Lower leg skin (tissue), 4 donors: ENCODE measurements at regions not wholly inside any gene's neighbourhood (a gene's known extent, or its start where the extent isn't known, plus 50 kb on each side); places are given as distances from the start of the nearest gene placed in this dataset.

ENCODE experiments used
- DNase-seq, 2 donors: peaks; one replicate each; pipeline ENCODE4 v3.0.0-alpha.2; 2019; ENCODE audit warnings: low spot score in 2 of 2
- H3K4me3 ChIP-seq: fragments of 200-600 bp; sonication (generic); 2 replicates; pipeline ENCODE4 v1.5.1; 2017; ENCODE audit warnings: mild to moderate bottlenecking, low read depth; ENCODE audit not compliant: poor library complexity, severe bottlenecking
- CTCF ChIP-seq, 3 donors: fragments of 450-650 bp; IDR thresholded peaks; one replicate each; pipeline ENCODE4 v1.5.1; 2016; ENCODE audit warnings: antibody characterized with exemption in 3 of 3, mild to moderate bottlenecking in 3 of 3, moderate library complexity in 2 of 3
- POLR2A ChIP-seq, 2 donors: fragments of 450-650 bp; IDR thresholded peaks; one replicate each; pipeline ENCODE4 v1.6.1; 2016 to 2017; ENCODE audit warnings: antibody characterized with exemption in 2 of 2, mild to moderate bottlenecking in 1 of 2, moderate library complexity in 1 of 2
- WGBS, 2 donors: methylation state at CpG; one replicate each; pipeline ENCODE4 v1.1.5; 2018; 5-methylcytosine and 5-hydroxymethylcytosine counted together
- intact Hi-C: fragments of 100-400 bp; cut with DNase I; formaldehyde crosslinking; loops from one replicate; pipeline ENCODE4 v1.15.0; 2023; ENCODE audit warnings: low total_unique reads

GRCh38 chr3:31290046-31290445 lies 242.7 kb upstream of the STT3B start:
- 81 to 86% methylated on average over 5 of the region's 5 CpGs for WGBS, 2 donors

GRCh38 chr3:31291818-31292217 lies 240.9 kb upstream of the STT3B start:
- TF ChIP-seq CTCF (IDR thresholded peaks at IDR 0.05) = no peak
- no peak for TF ChIP-seq POLR2A (IDR thresholded peaks at IDR 0.05)
- DNase-seq = no peak
- no peak overlapping the region for H3K4me3 ChIP-seq
- WGBS, 2 donors = 79 to 85% methylated on average over 3 of the region's 3 CpGs
- intact Hi-C loops = no loop called here

More at GRCh38 chr3:31290046-31290445, 242.7 kb upstream of the STT3B start:
- intact Hi-C loops = no loop called here
- no peak for DNase-seq
- TF ChIP-seq CTCF (IDR thresholded peaks at IDR 0.05) = no peak
- TF ChIP-seq POLR2A (IDR thresholded peaks at IDR 0.05) = no peak
- H3K4me3 ChIP-seq = no peak overlapping the region

- TF ChIP-seq POLR2A (IDR thresholded peaks at IDR 0.05) (no peak), CTCF (IDR thresholded peaks at IDR 0.05) (no peak)
- no peak for DNase-seq
- intact Hi-C loops = no loop called here
- no peak overlapping the region for H3K4me3 ChIP-seq
- WGBS, 2 donors = 60 to 63% methylated on average over 5 of the region's 5 CpGs
These were observed 238.1 kb upstream of the STT3B start for GRCh38 chr3:31294430-31295149.

- DNase-seq = no peak
- TF ChIP-seq CTCF (IDR thresholded peaks at IDR 0.05) (no peak), POLR2A (IDR thresholded peaks at IDR 0.05) (no peak)
- no peak overlapping the region for H3K4me3 ChIP-seq
- intact Hi-C loops = no loop called here
- WGBS, 2 donors = 68 to 77% methylated on average over 7 of the region's 7 CpGs
These were observed 237.5 kb upstream of the STT3B start for GRCh38 chr3:31295150-31295765.

GRCh38 chr3:31297726-31298298 lies 234.9 kb upstream of the STT3B start:
- no peak for DNase-seq
- intact Hi-C loops = no loop called here
- H3K4me3 ChIP-seq = no peak overlapping the region
- TF ChIP-seq POLR2A (IDR thresholded peaks at IDR 0.05) = no peak
- no peak for TF ChIP-seq CTCF (IDR thresholded peaks at IDR 0.05)
- WGBS, 2 donors = 83 to 86% methylated on average over 3 of the region's 3 CpGs
